Neural progenitor cell (in vitro differentiated cells): ENCODE measurements at regions not wholly inside any gene's neighbourhood (a gene's known extent, or its start where the extent isn't known, plus 50 kb on each side); places are given as distances from the start of the nearest gene placed in this dataset.

Source experiments
- EZH2 ChIP-seq: fragments of 200-600 bp; sonication (generic); IDR thresholded peaks from 2 replicates; pipeline ENCODE4 v1.6.1; 2017; ENCODE audit warnings: antibody characterized with exemption, mild to moderate bottlenecking, moderate library complexity
- EZH2phosphoT487 ChIP-seq: fragments of 200-600 bp; sonication (generic); IDR thresholded peaks from 2 replicates; pipeline ENCODE4 v1.6.1; 2017; ENCODE audit warnings: antibody characterized with exemption
- TF ChIP-seq, protein P1 (sequence below): fragments of 200-600 bp; sonication (generic); IDR thresholded peaks from 2 replicates; pipeline ENCODE4 v1.5.1; 2017; ENCODE audit warnings: antibody characterized with exemption, mild to moderate bottlenecking

DNA sequence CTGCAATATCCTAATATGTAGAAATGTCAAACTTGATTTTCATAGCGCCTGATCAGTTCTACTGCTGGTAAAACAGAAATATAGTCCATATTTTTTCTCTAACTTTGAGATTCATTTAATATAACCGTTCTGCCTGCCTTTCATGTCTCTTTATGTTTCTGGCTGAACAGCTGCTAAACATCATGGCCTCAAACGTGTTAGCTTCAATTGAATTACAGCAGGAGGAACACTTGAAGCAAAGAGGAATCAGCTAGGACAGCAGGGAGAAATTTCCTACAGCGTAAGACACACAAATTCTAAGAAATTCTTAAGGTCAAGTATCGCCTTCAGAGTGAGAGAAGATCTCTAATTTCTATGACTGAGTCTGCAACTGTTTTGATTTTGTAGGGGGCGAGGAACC lies 433.2 kb downstream of the FBXO15 start:
- TF ChIP-seq, protein P1, sequence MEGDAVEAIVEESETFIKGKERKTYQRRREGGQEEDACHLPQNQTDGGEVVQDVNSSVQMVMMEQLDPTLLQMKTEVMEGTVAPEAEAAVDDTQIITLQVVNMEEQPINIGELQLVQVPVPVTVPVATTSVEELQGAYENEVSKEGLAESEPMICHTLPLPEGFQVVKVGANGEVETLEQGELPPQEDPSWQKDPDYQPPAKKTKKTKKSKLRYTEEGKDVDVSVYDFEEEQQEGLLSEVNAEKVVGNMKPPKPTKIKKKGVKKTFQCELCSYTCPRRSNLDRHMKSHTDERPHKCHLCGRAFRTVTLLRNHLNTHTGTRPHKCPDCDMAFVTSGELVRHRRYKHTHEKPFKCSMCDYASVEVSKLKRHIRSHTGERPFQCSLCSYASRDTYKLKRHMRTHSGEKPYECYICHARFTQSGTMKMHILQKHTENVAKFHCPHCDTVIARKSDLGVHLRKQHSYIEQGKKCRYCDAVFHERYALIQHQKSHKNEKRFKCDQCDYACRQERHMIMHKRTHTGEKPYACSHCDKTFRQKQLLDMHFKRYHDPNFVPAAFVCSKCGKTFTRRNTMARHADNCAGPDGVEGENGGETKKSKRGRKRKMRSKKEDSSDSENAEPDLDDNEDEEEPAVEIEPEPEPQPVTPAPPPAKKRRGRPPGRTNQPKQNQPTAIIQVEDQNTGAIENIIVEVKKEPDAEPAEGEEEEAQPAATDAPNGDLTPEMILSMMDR, result no peak
- TF ChIP-seq EZH2 (no peak), EZH2phosphoT487 (no peak)
